Thoracic aorta (tissue), 2 donors: ENCODE measurements at regions not wholly inside any gene's neighbourhood (a gene's known extent, or its start where the extent isn't known, plus 50 kb on each side); places are given as distances from the start of the nearest gene placed in this dataset.

Experiments
- ATAC-seq: fragments of 150-250 bp; one replicate; pipeline ENCODE4 v1.8.0; 2017; ENCODE audit warnings: low read depth; ENCODE audit not compliant: insufficient number of reproducible peaks, low FRiP score
- DNase-seq: peaks from one replicate; pipeline ENCODE4 v3.0.0-alpha.2; 2020; ENCODE audit warnings: low spot score
- H3K27ac ChIP-seq, 2 donors: fragments of 200-600 bp; sonication (generic); 1 replicate in 1 of 2; 2 replicates in 1 of 2; pipeline ENCODE4 v1.5.1; 2016; ENCODE audit warnings: mild to moderate bottlenecking in 2 of 2, moderate library complexity in 2 of 2
- H3K27me3 ChIP-seq: fragments of 200-600 bp; sonication (generic); replicated peaks from 2 replicates; pipeline ENCODE4 v1.6.0; 2016; ENCODE audit warnings: mild to moderate bottlenecking; ENCODE audit not compliant: insufficient read depth
- H3K36me3 ChIP-seq: fragments of 200-600 bp; sonication (generic); one replicate; pipeline ENCODE4 v1.5.1; 2016
- H3K4me1 ChIP-seq, 2 donors: fragments of 200-600 bp; sonication (generic); 1 replicate in 1 of 2; 2 replicates in 1 of 2; pipeline versions ENCODE4 v1.5.1 to v1.6.0; 2016; ENCODE audit warnings: low read depth in 2 of 2, mild to moderate bottlenecking in 1 of 2; ENCODE audit not compliant: control insufficient read depth in 1 of 2
- H3K4me3 ChIP-seq: fragments of 200-600 bp; sonication (generic); 2 replicates; pipeline ENCODE4 v1.5.1; 2016; ENCODE audit warnings: mild to moderate bottlenecking
- H3K9me3 ChIP-seq: fragments of 200-600 bp; sonication (generic); 2 replicates; pipeline ENCODE4 v1.5.1; 2016
- CTCF ChIP-seq: fragments of 200-600 bp; sonication (generic); IDR thresholded peaks from one replicate; pipeline ENCODE4 v1.5.1; 2019; ENCODE audit warnings: antibody characterized with exemption

DNA sequence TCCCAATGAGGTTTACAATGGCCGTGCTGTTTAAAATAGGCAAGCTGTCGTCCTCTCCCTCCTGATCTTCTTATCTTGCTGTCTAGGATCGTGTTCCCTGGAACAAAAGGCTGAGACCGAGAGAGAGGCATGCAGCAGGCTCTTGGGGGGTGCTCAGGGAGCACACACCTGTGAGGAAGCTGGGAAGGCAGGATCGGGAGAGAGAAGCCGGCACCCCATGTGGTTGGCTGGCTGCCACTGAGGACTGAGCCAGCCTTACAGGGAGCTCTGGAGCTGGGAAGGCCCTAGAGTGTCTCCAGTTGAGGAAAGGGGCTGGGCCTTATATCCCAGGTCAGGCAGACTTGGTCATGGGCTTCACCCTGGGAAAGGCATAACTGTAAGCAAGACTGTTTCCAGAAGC, 184.2 kb downstream of the LY86 start:
- Histone ChIP-seq H3K9me3 (no peaks in the 10 kb centered on the region), H3K4me3 (no peak overlapping the region), H3K27me3 (no peaks in the 10 kb centered on the region), H3K4me1 (no peaks in the 10 kb centered on the region), H3K36me3 (no peaks in the 10 kb centered on the region), H3K27ac (no peak overlapping the region)
- ATAC-seq (no peak), DNase-seq (no peak)
- no peak for TF ChIP-seq CTCF

GRCh38 chr6:6775074-6775473, 186.6 kb downstream of the LY86 start:
- H3K27me3 ChIP-seq = no peaks in the 10 kb centered on the region
- DNase-seq (no peak), ATAC-seq (no peak)
- no peaks in the 10 kb centered on the region for H3K9me3 ChIP-seq
- no peaks in the 10 kb centered on the region for H3K36me3 ChIP-seq
- H3K27ac ChIP-seq = no peak overlapping the region
- no peaks in the 10 kb centered on the region for H3K4me1 ChIP-seq
- no peak overlapping the region for H3K4me3 ChIP-seq
- no peak for TF ChIP-seq CTCF

DNA sequence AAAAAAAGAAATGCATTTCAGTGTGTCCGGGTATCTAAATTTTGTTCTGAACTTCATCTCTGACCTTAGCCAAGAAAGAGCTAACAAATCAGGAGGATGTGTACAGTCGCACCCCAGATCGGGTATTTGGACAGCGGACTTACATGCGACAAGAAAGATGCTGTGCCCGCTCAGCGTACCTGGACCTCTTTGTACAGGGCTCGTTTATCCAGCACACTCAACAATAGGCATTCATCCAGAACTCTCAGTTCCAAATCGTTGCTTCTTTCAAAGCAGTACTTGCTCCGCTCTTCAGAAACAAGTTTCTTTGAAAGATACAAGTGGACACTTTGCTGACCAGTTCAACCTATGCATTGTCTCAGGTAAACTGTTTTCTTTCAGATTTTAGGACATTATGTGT, 191.7 kb downstream of the LY86 start:
- H3K4me1 ChIP-seq = peaks cover 5 to 8% of the 10 kb centered on the region in 2 donors
- no peak overlapping the region for H3K27ac ChIP-seq
- H3K4me3 ChIP-seq = no peak overlapping the region
- H3K27me3 ChIP-seq = no peaks in the 10 kb centered on the region
- ATAC-seq = no peak
- H3K36me3 ChIP-seq = no peaks in the 10 kb centered on the region
- H3K9me3 ChIP-seq = no peaks in the 10 kb centered on the region
- TF ChIP-seq CTCF = no peak
- DNase-seq = no peak

- no peak for TF ChIP-seq CTCF
- peaks cover 5 to 8% of the 10 kb centered on the region in 2 donors for H3K4me1 ChIP-seq
- no peaks in the 10 kb centered on the region for H3K9me3 ChIP-seq
- H3K36me3 ChIP-seq = no peaks in the 10 kb centered on the region
- DNase-seq (no peak), ATAC-seq (no peak)
- H3K4me3 ChIP-seq = no peak overlapping the region
- no peak overlapping the region for H3K27ac ChIP-seq
- no peaks in the 10 kb centered on the region for H3K27me3 ChIP-seq
Observed at GRCh38 chr6:6781172-6781872, 192.8 kb downstream of the LY86 start.

- no peak overlapping the region for H3K4me3 ChIP-seq
- ATAC-seq (no peak), DNase-seq (no peak)
- peaks cover 5 to 8% of the 10 kb centered on the region in 2 donors for H3K4me1 ChIP-seq
- H3K27ac ChIP-seq = no peak overlapping the region
- TF ChIP-seq CTCF = no peak
- H3K9me3 ChIP-seq = no peaks in the 10 kb centered on the region
- no peaks in the 10 kb centered on the region for H3K27me3 ChIP-seq
- no peaks in the 10 kb centered on the region for H3K36me3 ChIP-seq
Observed at GRCh38 chr6:6781873-6782227, 193.3 kb downstream of the LY86 start.
